ENCODE measurements at regions not wholly inside any gene's neighbourhood (a gene's known extent, or its start where the extent isn't known, plus 50 kb on each side); places are given as distances from the start of the nearest gene placed in this dataset.
"Not testable (repeated sequence)": the region's sequence is repeated elsewhere in the genome, so short reads cannot be mapped to it uniquely, and the experiment has no call there.

GRCh38 chr15:56568466-56569167 is 103.7 kb upstream of the MNS1 start:
- no peak for DNase-seq (ENCODE audit: low read depth in 2 of 3, low spot score in 2 of 3)

- no peak for DNase-seq (ENCODE audit: low read depth in 2 of 3, low spot score in 2 of 3)
Measured at GRCh38 chr15:56557415-56557814, 92.5 kb upstream of the MNS1 start.

GRCh38 chr15:56553486-56553885 is 88.5 kb upstream of the MNS1 start:
- no peak for DNase-seq (ENCODE audit: low read depth in 2 of 3, low spot score in 2 of 3)

GRCh38 chr15:56552659-56553058 is 87.7 kb upstream of the MNS1 start:
- DNase-seq (ENCODE audit: low read depth in 2 of 3, low spot score in 2 of 3), result no peak

GRCh38 chr15:56540570-56540969 is 75.6 kb upstream of the MNS1 start:
- not testable (repeated sequence) for DNase-seq (ENCODE audit: low read depth in 2 of 3, low spot score in 2 of 3)

- not testable (repeated sequence) for DNase-seq (ENCODE audit: low read depth in 2 of 3, low spot score in 2 of 3)
Measured at GRCh38 chr15:56540157-56540556, 75.2 kb upstream of the MNS1 start.

- no peak for DNase-seq (ENCODE audit: low read depth in 2 of 3, low spot score in 2 of 3)
Measured at GRCh38 chr15:56538901-56539545, 74.1 kb upstream of the MNS1 start.

- peak in 1 of 3 donors; percentile 22 for DNase-seq (ENCODE audit: low read depth in 2 of 3, low spot score in 2 of 3)
Measured at GRCh38 chr15:56537881-56538280, 72.9 kb upstream of the MNS1 start.

- DNase-seq (ENCODE audit: low read depth in 2 of 3, low spot score in 2 of 3), result no peak
Measured at GRCh38 chr15:56534728-56535127, 69.8 kb upstream of the MNS1 start.

- DNase-seq (ENCODE audit: low read depth in 2 of 3, low spot score in 2 of 3), result no peak
Measured at GRCh38 chr15:56533731-56534403, 68.9 kb upstream of the MNS1 start.

- DNase-seq (ENCODE audit: low read depth in 2 of 3, low spot score in 2 of 3), result peak in 1 of 3 donors; percentile 4
Measured at GRCh38 chr15:56532721-56533460, 68.0 kb upstream of the MNS1 start.

GRCh38 chr15:56530157-56530556 is 65.2 kb upstream of the MNS1 start:
- no peak for DNase-seq (ENCODE audit: low read depth in 2 of 3, low spot score in 2 of 3)

GRCh38 chr15:56528136-56528535 is 63.2 kb upstream of the MNS1 start:
- no peak for DNase-seq (ENCODE audit: low read depth in 2 of 3, low spot score in 2 of 3)

- DNase-seq (ENCODE audit: low read depth in 2 of 3, low spot score in 2 of 3), result no peak
Measured at GRCh38 chr15:56524915-56525314, 60.0 kb upstream of the MNS1 start.

GRCh38 chr15:56523521-56523920 is 58.6 kb upstream of the MNS1 start:
- no peak for DNase-seq (ENCODE audit: low read depth in 2 of 3, low spot score in 2 of 3)

GRCh38 chr15:56519000-56519399 is 54.1 kb upstream of the MNS1 start:
- DNase-seq (ENCODE audit: low read depth in 2 of 3, low spot score in 2 of 3), result no peak
